OCI-LY1 (cell line): ENCODE measurements at regions not wholly inside any gene's neighbourhood (a gene's known extent, or its start where the extent isn't known, plus 50 kb on each side); places are given as distances from the start of the nearest gene placed in this dataset.
A peak's percentile ranks its signal among the peaks of the same experiment; 100 is the strongest.

Source experiments
- H2AFZ ChIP-seq: fragments of 200-600 bp; sonication (generic), shearing (Covaris generic); 2 replicates; pipeline ENCODE4 v1.6.0; 2014; ENCODE audit warnings: antibody characterized with exemption, mild to moderate bottlenecking, low read length
- H3F3A ChIP-seq: fragments of 200-600 bp; sonication (generic), shearing (Covaris generic); 2 replicates; pipeline ENCODE4 v1.6.0; 2014; ENCODE audit warnings: mild to moderate bottlenecking, antibody characterized with exemption, low read length, moderate library complexity; ENCODE audit not compliant: insufficient read depth
- H3K27ac ChIP-seq: fragments of 200-600 bp; sonication (generic); 2 replicates; pipeline ENCODE4 v1.5.1; 2014; ENCODE audit warnings: low read length, mixed run types, mild to moderate bottlenecking, low read depth; ENCODE audit not compliant: poor library complexity, severe bottlenecking
- H3K27me3 ChIP-seq: fragments of 200-600 bp; sonication (generic); 2 replicates; pipeline ENCODE4 v1.6.0; 2014; ENCODE audit warnings: antibody characterized with exemption, mild to moderate bottlenecking, low read length, moderate library complexity; ENCODE audit not compliant: insufficient read depth
- H3K36me3 ChIP-seq: fragments of 200-600 bp; sonication (generic); 2 replicates; pipeline ENCODE4 v1.6.1; 2014; ENCODE audit warnings: mild to moderate bottlenecking, antibody characterized with exemption, low read length, moderate library complexity, mixed read lengths; ENCODE audit not compliant: insufficient read depth
- H3K4me1 ChIP-seq: fragments of 200-600 bp; sonication (generic); 2 replicates; pipeline ENCODE4 v1.5.1; 2014; ENCODE audit warnings: mild to moderate bottlenecking, low read length, moderate library complexity; ENCODE audit not compliant: insufficient read depth, severe bottlenecking
- H3K4me2 ChIP-seq: fragments of 200-600 bp; sonication (generic), shearing (Covaris generic); 2 replicates; pipeline ENCODE4 v1.6.1; 2014; ENCODE audit warnings: low read length
- H3K4me3 ChIP-seq: fragments of 200-600 bp; sonication (generic); 2 replicates; pipeline ENCODE4 v1.5.1; 2014; ENCODE audit warnings: low read length, low read depth, mild to moderate bottlenecking, mixed read lengths; ENCODE audit not compliant: poor library complexity, severe bottlenecking
- H3K79me2 ChIP-seq: fragments of 200-600 bp; shearing (Covaris generic); 2 replicates; pipeline ENCODE4 v1.6.1; 2016; ENCODE audit warnings: mixed run types, low read length, mixed read lengths; ENCODE audit not compliant: insufficient read depth
- H3K9ac ChIP-seq: fragments of 200-600 bp; sonication (generic), shearing (Covaris generic); 2 replicates; pipeline ENCODE4 v1.6.1; 2014; ENCODE audit warnings: mild to moderate bottlenecking, low read length, mixed read lengths
- H3K9me2 ChIP-seq: fragments of 200-600 bp; sonication (generic), shearing (Covaris generic); 2 replicates; pipeline ENCODE4 v1.6.1; 2014; ENCODE audit warnings: low read depth, mild to moderate bottlenecking, low read length, mixed read lengths
- H3K9me3 ChIP-seq: fragments of 200-600 bp; shearing (Covaris generic); 2 replicates; pipeline ENCODE4 v1.6.1; 2014; ENCODE audit warnings: low read length, mixed read lengths
- H4K20me1 ChIP-seq: fragments of 200-600 bp; sonication (generic), shearing (Covaris generic); 2 replicates; pipeline ENCODE4 v1.6.0; 2016; ENCODE audit warnings: mild to moderate bottlenecking, low read length; ENCODE audit not compliant: insufficient read depth
- EZH2 ChIP-seq: fragments of 200-600 bp; sonication (generic), shearing (Covaris generic); IDR thresholded peaks from 2 replicates; pipeline ENCODE4 v1.8.0; 2017; ENCODE audit warnings: borderline replicate concordance, mixed run types, mild to moderate bottlenecking, antibody characterized with exemption, low read length, moderate library complexity, mixed read lengths
- TF ChIP-seq, protein P1 (sequence below): fragments of 200-600 bp; sonication (generic), shearing (Covaris generic); IDR thresholded peaks from 2 replicates; pipeline ENCODE4 v1.5.1; 2017; ENCODE audit warnings: mild to moderate bottlenecking, antibody characterized with exemption, low read length, moderate library complexity, mixed read lengths

GRCh38 chr17:6297119-6297518 is 137.8 kb downstream of the AIPL1 start:
- Histone ChIP-seq H3K79me2 (no peaks in the 10 kb centered on the region), H3K9ac (no peak overlapping the region), H3K36me3 (no peaks in the 10 kb centered on the region), H3K27ac (no peak overlapping the region), H2AFZ (no peak overlapping the region), H3K4me2 (no peak overlapping the region), H3K9me2 (no peaks in the 10 kb centered on the region), H3K4me3 (no peak overlapping the region), H3K27me3 (no peaks in the 10 kb centered on the region), H3K9me3 (no peaks in the 10 kb centered on the region), H4K20me1 (no peaks in the 10 kb centered on the region), H3K4me1 (no peaks in the 10 kb centered on the region), H3F3A (no peaks in the 10 kb centered on the region)
- TF ChIP-seq, protein P1, sequence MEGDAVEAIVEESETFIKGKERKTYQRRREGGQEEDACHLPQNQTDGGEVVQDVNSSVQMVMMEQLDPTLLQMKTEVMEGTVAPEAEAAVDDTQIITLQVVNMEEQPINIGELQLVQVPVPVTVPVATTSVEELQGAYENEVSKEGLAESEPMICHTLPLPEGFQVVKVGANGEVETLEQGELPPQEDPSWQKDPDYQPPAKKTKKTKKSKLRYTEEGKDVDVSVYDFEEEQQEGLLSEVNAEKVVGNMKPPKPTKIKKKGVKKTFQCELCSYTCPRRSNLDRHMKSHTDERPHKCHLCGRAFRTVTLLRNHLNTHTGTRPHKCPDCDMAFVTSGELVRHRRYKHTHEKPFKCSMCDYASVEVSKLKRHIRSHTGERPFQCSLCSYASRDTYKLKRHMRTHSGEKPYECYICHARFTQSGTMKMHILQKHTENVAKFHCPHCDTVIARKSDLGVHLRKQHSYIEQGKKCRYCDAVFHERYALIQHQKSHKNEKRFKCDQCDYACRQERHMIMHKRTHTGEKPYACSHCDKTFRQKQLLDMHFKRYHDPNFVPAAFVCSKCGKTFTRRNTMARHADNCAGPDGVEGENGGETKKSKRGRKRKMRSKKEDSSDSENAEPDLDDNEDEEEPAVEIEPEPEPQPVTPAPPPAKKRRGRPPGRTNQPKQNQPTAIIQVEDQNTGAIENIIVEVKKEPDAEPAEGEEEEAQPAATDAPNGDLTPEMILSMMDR, result no peak
- no peak for TF ChIP-seq EZH2

GRCh38 chr17:6290488-6291196 is 144.3 kb downstream of the AIPL1 start:
- TF ChIP-seq, protein P1, result no peak
- TF ChIP-seq EZH2, result no peak
- no peak overlapping the region for H2AFZ ChIP-seq

DNA sequence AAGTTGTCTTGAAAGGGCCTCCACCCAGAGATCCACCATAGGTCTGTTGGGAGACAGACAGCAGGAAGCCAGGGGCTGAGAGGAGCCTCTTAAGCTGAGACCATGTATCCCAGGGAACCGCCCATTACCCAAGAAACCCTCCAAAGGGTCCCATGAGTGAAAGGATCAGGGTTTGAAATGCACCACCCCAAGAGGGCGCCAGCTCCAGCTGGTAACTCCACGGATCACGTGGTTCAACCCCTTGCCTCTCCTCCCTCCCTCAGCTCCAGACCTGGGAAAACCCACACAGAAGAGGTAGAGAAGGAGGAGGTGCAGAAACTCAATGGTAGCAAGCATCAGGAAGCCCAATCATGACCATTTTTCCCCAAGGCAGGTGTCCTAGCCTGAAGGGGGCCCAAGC is 148.7 kb downstream of the AIPL1 start:
- Histone ChIP-seq H3K36me3 (no peaks in the 10 kb centered on the region), H3F3A (no peaks in the 10 kb centered on the region), H3K79me2 (no peaks in the 10 kb centered on the region), H3K4me1 (no peaks in the 10 kb centered on the region), H3K4me2 (no peak overlapping the region), H2AFZ (no peak overlapping the region), H3K9me3 (no peaks in the 10 kb centered on the region), H3K4me3 (no peak overlapping the region), H3K27me3 (no peaks in the 10 kb centered on the region), H4K20me1 (no peaks in the 10 kb centered on the region), H3K9me2 (no peaks in the 10 kb centered on the region), H3K27ac (no peak overlapping the region), H3K9ac (no peak overlapping the region)
- TF ChIP-seq, protein P1, result peak; percentile 29; the same call in 1 of the 2 replicates
- no peak for TF ChIP-seq EZH2

More at GRCh38 chr17:6290488-6291196, 144.3 kb downstream of the AIPL1 start:
- Histone ChIP-seq H4K20me1 (no peaks in the 10 kb centered on the region), H3K9me2 (no peaks in the 10 kb centered on the region), H3K27me3 (no peaks in the 10 kb centered on the region), H3K36me3 (no peaks in the 10 kb centered on the region), H3K9ac (no peak overlapping the region), H3K79me2 (no peaks in the 10 kb centered on the region), H3K27ac (no peak overlapping the region), H3K9me3 (no peaks in the 10 kb centered on the region), H3F3A (no peaks in the 10 kb centered on the region), H3K4me2 (no peak overlapping the region), H3K4me3 (no peak overlapping the region), H3K4me1 (no peaks in the 10 kb centered on the region)
